BLaER1 treated with 17β-estradiol and CSF1 and Interleukin-3, amounts not matched to agents 10 nM and 100 nM (cell line): ENCODE measurements at regions not wholly inside any gene's neighbourhood (a gene's known extent, or its start where the extent isn't known, plus 50 kb on each side); places are given as distances from the start of the nearest gene placed in this dataset.
A peak's percentile ranks its signal among the peaks of the same experiment; 100 is the strongest.
"Not testable (repeated sequence)": the region's sequence is repeated elsewhere in the genome, so short reads cannot be mapped to it uniquely, and the experiment has no call there.

ENCODE experiments used
- H3K27ac ChIP-seq, 11 experiments: shearing (Covaris generic); formaldehyde crosslinking; 2 replicates each; pipeline ENCODE4 v1.8.1; 2022
- H3K27me3 ChIP-seq, 11 experiments: shearing (Covaris generic); formaldehyde crosslinking; 2 replicates each; pipeline ENCODE4 v1.8.1; 2022
- H3K36me3 ChIP-seq, 11 experiments: shearing (Covaris generic); formaldehyde crosslinking; 2 replicates each; pipeline ENCODE4 v1.8.1; 2022
- H3K4me1 ChIP-seq, 10 experiments: shearing (Covaris generic); formaldehyde crosslinking; 2 replicates each; pipeline ENCODE4 v1.8.1; 2022
- H3K4me2 ChIP-seq, 11 experiments: shearing (Covaris generic); formaldehyde crosslinking; 2 replicates each; pipeline ENCODE4 v1.8.1; 2022
- H3K4me3 ChIP-seq, 10 experiments: shearing (Covaris generic); formaldehyde crosslinking; 2 replicates each; pipeline ENCODE4 v1.8.1; 2022
- H3K9ac ChIP-seq, 11 experiments: shearing (Covaris generic); formaldehyde crosslinking; 2 replicates each; pipeline ENCODE4 v1.8.1; 2022
- H3K9me3 ChIP-seq, 11 experiments: shearing (Covaris generic); formaldehyde crosslinking; replicated peaks in 1 of 11; 2 replicates each; pipeline ENCODE4 v1.8.1; 2022
- H4K20me1 ChIP-seq, 11 experiments: shearing (Covaris generic); formaldehyde crosslinking; 2 replicates each; pipeline ENCODE4 v1.8.1; 2022
- Cebpa-rat ChIP-seq, 11 experiments: shearing (Covaris generic); IDR thresholded peaks; 2 replicates each; pipeline ENCODE4 v1.8.1; 2022

- no peak for TF ChIP-seq Cebpa-rat (IDR thresholded peaks at IDR 0.05)
- H3K4me3 ChIP-seq: no peak overlapping the region
- peaks cover 0 to 10% (median 0%) of the 10 kb centered on the region in 10 experiments; a peak in 3 of 20 replicates for H3K4me1 ChIP-seq
- no peak overlapping the region for H3K4me2 ChIP-seq
- no peaks in the 10 kb centered on the region for H3K27me3 ChIP-seq
- no peaks in the 10 kb centered on the region for H4K20me1 ChIP-seq
- H3K27ac ChIP-seq: no peak overlapping the region
- no peak overlapping the region for H3K9ac ChIP-seq
- H3K9me3 ChIP-seq: no peaks in the 10 kb centered on the region
- no peaks in the 10 kb centered on the region for H3K36me3 ChIP-seq
Measured at GRCh38 chr5:86152988-86153560, 464.7 kb upstream of the COX7C start.

DNA sequence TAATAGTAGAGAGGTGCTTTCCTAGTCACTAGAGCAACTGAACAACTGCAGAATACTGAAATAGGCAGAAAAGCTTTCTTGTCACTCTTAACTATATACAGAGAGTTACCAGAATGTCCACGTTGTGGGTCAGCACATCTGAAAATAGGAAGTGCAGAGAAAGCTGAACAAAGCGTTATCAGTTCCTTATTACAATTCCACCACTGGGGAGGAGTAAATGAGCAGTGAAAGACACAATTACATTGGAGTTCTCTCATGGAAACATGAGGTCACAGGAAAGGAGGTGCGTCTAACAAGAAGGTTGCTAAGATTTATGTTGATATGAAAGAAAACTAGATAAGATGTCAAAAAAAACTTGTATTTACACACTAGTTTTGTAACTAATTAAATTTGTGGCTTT, 461.9 kb upstream of the COX7C start:
- TF ChIP-seq Cebpa-rat (IDR thresholded peaks at IDR 0.05): no peak
- H4K20me1 ChIP-seq: no peaks in the 10 kb centered on the region
- no peak overlapping the region for H3K4me3 ChIP-seq
- H3K27me3 ChIP-seq: no peaks in the 10 kb centered on the region
- no peak overlapping the region for H3K9ac ChIP-seq
- H3K4me2 ChIP-seq: peak overlapping the region in 2 of 11 experiments; percentile 20 to 39; a peak in 2 of 22 replicates
- peaks cover 0 to 10% (median 0%) of the 10 kb centered on the region in 10 experiments; a peak in 3 of 20 replicates for H3K4me1 ChIP-seq
- H3K36me3 ChIP-seq: no peaks in the 10 kb centered on the region
- H3K27ac ChIP-seq: no peak overlapping the region
- H3K9me3 ChIP-seq: no peaks in the 10 kb centered on the region

DNA sequence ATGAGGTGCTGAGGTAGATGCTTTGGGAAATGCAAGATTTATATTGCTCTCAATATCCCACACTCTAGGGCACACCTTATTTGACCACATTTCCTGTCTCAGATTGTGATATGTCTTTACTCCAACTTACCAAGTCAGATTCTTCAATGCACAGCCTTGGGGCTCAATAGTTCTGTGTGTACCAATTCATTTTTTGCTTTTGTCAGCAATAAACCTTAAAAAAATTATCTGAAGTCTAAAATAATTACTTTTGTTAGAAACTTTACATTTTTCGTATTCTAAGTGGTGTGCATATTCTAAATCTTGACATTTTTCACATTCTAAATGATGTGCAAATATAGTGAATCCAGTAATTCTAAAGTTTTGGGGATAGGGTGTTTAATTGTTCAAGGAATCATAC, 447.5 kb upstream of the COX7C start:
- Histone ChIP-seq H4K20me1 (no peaks in the 10 kb centered on the region), H3K36me3 (no peaks in the 10 kb centered on the region), H3K9me3 (no peaks in the 10 kb centered on the region), H3K4me1 (no peaks in the 10 kb centered on the region), H3K4me2 (no peak overlapping the region), H3K27ac (no peak overlapping the region), H3K9ac (no peak overlapping the region), H3K4me3 (no peak overlapping the region), H3K27me3 (no peaks in the 10 kb centered on the region)
- no peak for TF ChIP-seq Cebpa-rat (IDR thresholded peaks at IDR 0.05)

DNA sequence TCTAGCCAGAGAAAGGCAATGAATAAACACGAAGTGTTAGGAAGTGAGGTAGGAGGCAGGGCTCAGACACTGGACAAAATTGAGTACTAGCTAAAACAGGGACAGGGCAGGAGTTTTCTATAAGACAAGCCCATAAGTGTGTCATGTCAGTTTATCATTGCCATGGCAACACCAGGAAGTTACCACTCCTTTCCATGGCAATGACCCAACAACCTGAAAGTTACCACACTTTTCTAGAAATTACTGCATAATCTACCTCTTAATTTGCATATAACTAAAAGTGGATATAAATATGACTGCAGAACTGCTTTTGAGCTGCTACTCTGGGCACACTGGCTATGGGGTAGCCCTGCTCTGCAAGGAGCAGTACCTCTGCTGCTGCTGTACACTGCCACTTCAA, 442.5 kb upstream of the COX7C start:
- no peak overlapping the region for H3K27ac ChIP-seq
- no peak overlapping the region for H3K4me3 ChIP-seq
- H3K9ac ChIP-seq: no peak overlapping the region
- no peaks in the 10 kb centered on the region for H3K27me3 ChIP-seq
- no peak overlapping the region for H3K4me2 ChIP-seq
- no peaks in the 10 kb centered on the region for H4K20me1 ChIP-seq
- no peak for TF ChIP-seq Cebpa-rat (IDR thresholded peaks at IDR 0.05)
- no peaks in the 10 kb centered on the region for H3K4me1 ChIP-seq
- H3K9me3 ChIP-seq: no peaks in the 10 kb centered on the region
- no peaks in the 10 kb centered on the region for H3K36me3 ChIP-seq

DNA sequence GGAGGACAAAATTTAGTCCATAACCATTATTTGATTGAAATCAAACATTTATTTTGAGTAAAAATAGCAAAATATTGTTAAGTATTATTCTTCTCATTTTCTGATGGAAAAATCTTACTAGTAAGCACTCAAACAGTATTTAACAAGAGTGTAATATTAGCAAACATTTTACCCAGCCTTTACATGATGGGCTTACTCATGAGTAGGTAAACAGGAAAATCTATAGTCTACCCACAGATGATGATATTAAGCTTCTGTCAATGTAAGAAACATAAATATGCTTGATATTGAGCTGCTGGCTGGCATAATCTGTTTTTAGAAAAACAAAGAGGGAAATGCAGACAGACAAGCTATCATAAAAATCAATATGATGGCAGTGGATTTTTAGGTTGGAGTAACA, 418.5 kb upstream of the COX7C start:
- Histone ChIP-seq H4K20me1 (no peaks in the 10 kb centered on the region), H3K4me2 (no peak overlapping the region), H3K4me3 (no peak overlapping the region), H3K27ac (no peak overlapping the region), H3K9me3 (no peaks in the 10 kb centered on the region), H3K27me3 (no peaks in the 10 kb centered on the region), H3K9ac (no peak overlapping the region), H3K36me3 (no peaks in the 10 kb centered on the region), H3K4me1 (no peaks in the 10 kb centered on the region)
- no peak for TF ChIP-seq Cebpa-rat (IDR thresholded peaks at IDR 0.05)

DNA sequence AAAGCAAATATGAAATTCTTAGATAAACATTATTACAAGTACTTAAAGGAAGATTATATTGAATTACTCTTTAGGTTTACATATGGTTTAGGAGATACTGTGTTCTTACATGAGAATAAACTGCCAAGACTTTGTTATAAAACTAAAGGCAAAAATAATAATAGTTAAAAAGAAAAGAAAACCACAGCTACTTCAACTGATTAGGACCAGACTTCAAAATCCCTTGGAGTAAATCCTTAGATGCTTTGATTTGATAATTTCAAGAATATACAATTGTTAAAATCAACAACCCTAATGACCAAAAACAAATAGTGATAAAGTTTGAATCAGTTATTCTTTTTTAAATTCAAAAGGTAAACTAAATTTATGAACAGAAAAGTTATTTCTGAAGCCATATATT, 389.6 kb upstream of the COX7C start:
- Histone ChIP-seq H3K9ac (no peak overlapping the region), H3K27ac (no peak overlapping the region)

GRCh38 chr5:86232246-86232645, 385.5 kb upstream of the COX7C start:
- Histone ChIP-seq H3K4me3 (no peak overlapping the region), H3K9me3 (no peaks in the 10 kb centered on the region), H3K9ac (no peak overlapping the region), H4K20me1 (no peaks in the 10 kb centered on the region), H3K36me3 (no peaks in the 10 kb centered on the region), H3K4me1 (no peaks in the 10 kb centered on the region), H3K27ac (no peak overlapping the region), H3K27me3 (no peaks in the 10 kb centered on the region), H3K4me2 (no peak overlapping the region)
- no peak for TF ChIP-seq Cebpa-rat (IDR thresholded peaks at IDR 0.05)

More for the DNA sequence above, 389.6 kb upstream of the COX7C start:
- no peak overlapping the region for H3K4me3 ChIP-seq
- TF ChIP-seq Cebpa-rat (IDR thresholded peaks at IDR 0.05): no peak
- no peaks in the 10 kb centered on the region for H3K9me3 ChIP-seq
- H4K20me1 ChIP-seq: no peaks in the 10 kb centered on the region
- H3K27me3 ChIP-seq: no peaks in the 10 kb centered on the region
- no peak overlapping the region for H3K4me2 ChIP-seq
- H3K4me1 ChIP-seq: no peaks in the 10 kb centered on the region
- no peaks in the 10 kb centered on the region for H3K36me3 ChIP-seq

- H4K20me1 ChIP-seq: no peaks in the 10 kb centered on the region
- TF ChIP-seq Cebpa-rat (IDR thresholded peaks at IDR 0.05): no peak
Measured at GRCh38 chr5:86244153-86244552, 373.6 kb upstream of the COX7C start.

DNA sequence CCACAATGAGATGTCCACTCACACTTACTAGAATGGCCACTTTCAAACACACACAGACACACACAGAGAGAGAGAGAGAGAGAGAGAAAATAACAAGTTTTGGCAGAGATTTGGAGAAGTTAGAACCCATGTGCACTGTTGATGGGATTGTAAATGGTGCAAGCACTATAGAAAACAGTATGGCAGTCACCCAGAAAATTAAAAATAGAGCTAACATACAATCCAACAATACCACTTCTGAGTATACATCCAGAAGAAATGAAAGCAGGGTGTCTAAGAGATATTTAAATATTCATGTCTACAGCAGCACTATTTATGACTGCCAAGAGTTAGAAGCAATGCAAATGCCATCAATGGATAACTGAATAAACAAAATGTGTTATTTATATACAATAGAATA, 359.9 kb upstream of the COX7C start:
- Histone ChIP-seq H3K4me3 (no peak overlapping the region), H4K20me1 (no peaks in the 10 kb centered on the region)
- no peak for TF ChIP-seq Cebpa-rat (IDR thresholded peaks at IDR 0.05)

More at GRCh38 chr5:86244153-86244552, 373.6 kb upstream of the COX7C start:
- H3K9ac ChIP-seq: no peak overlapping the region
- H3K27me3 ChIP-seq: no peaks in the 10 kb centered on the region
- 0 out of 22 replicates have a peak, but pooled peaks cover 0 to 1% (median 0%) of the 10 kb centered on the region in 11 experiments for H3K9me3 ChIP-seq
- no peaks in the 10 kb centered on the region for H3K4me1 ChIP-seq
- H3K4me3 ChIP-seq: no peak overlapping the region
- H3K36me3 ChIP-seq: no peaks in the 10 kb centered on the region
- H3K27ac ChIP-seq: no peak overlapping the region
- H3K4me2 ChIP-seq: no peak overlapping the region

DNA sequence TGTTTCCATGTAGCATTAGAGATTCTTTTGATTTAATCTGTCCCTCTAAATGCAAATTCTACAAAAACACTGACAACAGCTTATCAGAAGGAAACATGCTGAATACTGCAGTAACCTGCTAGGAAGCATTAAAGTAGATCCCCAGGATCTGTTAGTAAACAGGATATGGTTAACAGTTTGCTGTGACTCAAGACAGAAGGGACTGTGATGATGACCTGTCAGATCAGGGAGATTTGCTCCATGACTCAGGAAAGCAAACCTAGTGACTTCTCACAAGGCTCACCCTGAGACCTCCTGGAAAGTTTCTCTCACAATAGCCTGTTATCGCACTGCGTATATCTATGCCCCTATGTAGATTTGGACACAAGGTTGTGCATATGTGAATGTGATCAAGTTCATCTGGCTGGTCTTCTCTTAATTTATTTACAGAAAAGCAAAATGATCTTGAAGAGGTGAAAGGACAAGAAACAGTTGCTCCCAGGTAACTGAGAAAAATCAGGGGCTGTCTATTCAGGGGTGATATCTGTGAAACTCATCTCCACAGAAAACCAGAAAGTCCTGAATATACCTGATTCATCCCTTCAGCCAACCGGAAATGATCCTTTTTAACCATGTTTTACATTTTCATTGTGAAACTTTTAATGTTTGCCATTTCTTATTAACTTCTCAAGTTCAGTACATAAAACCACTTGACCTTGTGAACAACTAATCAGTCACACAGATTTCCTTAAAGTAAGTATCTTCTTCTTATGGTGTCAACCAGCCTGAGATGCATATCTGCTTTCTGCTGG, 333.1 kb upstream of the COX7C start:
- not testable (repeated sequence) for H3K4me2 ChIP-seq

More for the DNA sequence above, 359.9 kb upstream of the COX7C start:
- no peak overlapping the region for H3K4me2 ChIP-seq
- no peak overlapping the region for H3K9ac ChIP-seq
- peak overlapping the region in 1 of 11 experiments; percentile 37; a peak in 2 of 22 replicates for H3K27ac ChIP-seq
- no peaks in the 10 kb centered on the region for H3K27me3 ChIP-seq
- no peaks in the 10 kb centered on the region for H3K36me3 ChIP-seq
- no peaks in the 10 kb centered on the region for H3K4me1 ChIP-seq
- peaks cover 0 to 12% (median 0%) of the 10 kb centered on the region in 11 experiments; a peak in 3 of 22 replicates for H3K9me3 ChIP-seq

GRCh38 chr5:86287437-86287836, 330.3 kb upstream of the COX7C start:
- H3K9me3 ChIP-seq, H3K4me3 ChIP-seq, H3K27me3 ChIP-seq, H4K20me1 ChIP-seq, H3K27ac ChIP-seq, H3K9ac ChIP-seq, H3K36me3 ChIP-seq: not testable (repeated sequence)
- H3K4me2 ChIP-seq: peak overlapping the region in 7 of 11 experiments; percentile 20 to 51 (median 39); a peak in 10 of 22 replicates
- peaks cover 0 to 17% (median 6%) of the 10 kb centered on the region in 10 experiments; a peak in 10 of 20 replicates for H3K4me1 ChIP-seq

More for the DNA sequence above, 333.1 kb upstream of the COX7C start:
- peaks cover 0 to 17% (median 6%) of the 10 kb centered on the region in 10 experiments; a peak in 10 of 20 replicates for H3K4me1 ChIP-seq
- not testable (repeated sequence) for H3K4me3 ChIP-seq, H3K36me3 ChIP-seq, H3K9ac ChIP-seq, H3K9me3 ChIP-seq, H3K27ac ChIP-seq, H3K27me3 ChIP-seq, H4K20me1 ChIP-seq

GRCh38 chr5:86289786-86290185, 328.0 kb upstream of the COX7C start:
- not testable (repeated sequence) for H3K36me3 ChIP-seq, H3K4me3 ChIP-seq, H3K9ac ChIP-seq, H4K20me1 ChIP-seq, H3K27me3 ChIP-seq, H3K9me3 ChIP-seq, H3K27ac ChIP-seq, H3K4me2 ChIP-seq
- H3K4me1 ChIP-seq: peaks cover 0 to 17% (median 6%) of the 10 kb centered on the region in 10 experiments; a peak in 10 of 20 replicates

- not testable (repeated sequence) for H4K20me1 ChIP-seq, H3K9ac ChIP-seq
Measured at GRCh38 chr5:86292811-86293210, 324.9 kb upstream of the COX7C start.

More at GRCh38 chr5:86292811-86293210, 324.9 kb upstream of the COX7C start:
- H3K9me3 ChIP-seq, H3K36me3 ChIP-seq, H3K27ac ChIP-seq, H3K27me3 ChIP-seq, H3K4me1 ChIP-seq, H3K4me2 ChIP-seq, H3K4me3 ChIP-seq: not testable (repeated sequence)
